ENCODE measurements at regions not wholly inside any gene's neighbourhood (a gene's known extent, or its start where the extent isn't known, plus 50 kb on each side); places are given as distances from the start of the nearest gene placed in this dataset.

DNA sequence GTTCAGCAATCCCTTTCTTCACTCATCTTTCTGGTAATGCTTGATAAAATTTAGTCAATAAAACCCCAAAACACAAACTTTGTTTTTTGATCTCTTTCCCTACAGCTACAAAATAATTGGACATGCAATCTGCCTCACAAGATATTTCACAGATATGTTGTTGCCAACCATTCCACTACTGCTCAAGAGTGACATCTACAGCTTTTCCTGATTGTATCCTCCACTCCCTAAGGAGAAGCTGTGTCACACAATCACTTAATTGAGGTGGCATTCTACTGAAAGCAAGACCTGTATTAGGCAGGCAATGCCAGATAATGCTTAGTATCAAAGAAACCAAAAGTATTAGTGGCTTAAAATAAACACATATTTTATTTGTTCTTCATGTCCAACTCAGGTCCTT lies 1646.2 kb upstream of the SPRY2 start:
- DNase-seq (ENCODE audit: low spot score), result no peak
- Histone ChIP-seq H3K4me3 (ENCODE audit: severe bottlenecking) (no peak overlapping the region), H3K27me3 (ENCODE audit: insufficient read depth, poor library complexity, severe bottlenecking) (no peaks in the 10 kb centered on the region), H3K4me1 (ENCODE audit: insufficient read depth, poor library complexity, severe bottlenecking) (no peaks in the 10 kb centered on the region), H3K9me3 (ENCODE audit: severe bottlenecking) (no peaks in the 10 kb centered on the region), H3K36me3 (ENCODE audit: low read depth) (no peaks in the 10 kb centered on the region), H3K27ac (ENCODE audit: poor library complexity, severe bottlenecking) (no peak overlapping the region)
- TF ChIP-seq, protein P1, sequence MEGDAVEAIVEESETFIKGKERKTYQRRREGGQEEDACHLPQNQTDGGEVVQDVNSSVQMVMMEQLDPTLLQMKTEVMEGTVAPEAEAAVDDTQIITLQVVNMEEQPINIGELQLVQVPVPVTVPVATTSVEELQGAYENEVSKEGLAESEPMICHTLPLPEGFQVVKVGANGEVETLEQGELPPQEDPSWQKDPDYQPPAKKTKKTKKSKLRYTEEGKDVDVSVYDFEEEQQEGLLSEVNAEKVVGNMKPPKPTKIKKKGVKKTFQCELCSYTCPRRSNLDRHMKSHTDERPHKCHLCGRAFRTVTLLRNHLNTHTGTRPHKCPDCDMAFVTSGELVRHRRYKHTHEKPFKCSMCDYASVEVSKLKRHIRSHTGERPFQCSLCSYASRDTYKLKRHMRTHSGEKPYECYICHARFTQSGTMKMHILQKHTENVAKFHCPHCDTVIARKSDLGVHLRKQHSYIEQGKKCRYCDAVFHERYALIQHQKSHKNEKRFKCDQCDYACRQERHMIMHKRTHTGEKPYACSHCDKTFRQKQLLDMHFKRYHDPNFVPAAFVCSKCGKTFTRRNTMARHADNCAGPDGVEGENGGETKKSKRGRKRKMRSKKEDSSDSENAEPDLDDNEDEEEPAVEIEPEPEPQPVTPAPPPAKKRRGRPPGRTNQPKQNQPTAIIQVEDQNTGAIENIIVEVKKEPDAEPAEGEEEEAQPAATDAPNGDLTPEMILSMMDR (IDR thresholded peaks at IDR 0.05; ENCODE audit: poor library complexity, severe bottlenecking), result no peak
- ATAC-seq (ENCODE audit: low read depth), result no peak

DNA sequence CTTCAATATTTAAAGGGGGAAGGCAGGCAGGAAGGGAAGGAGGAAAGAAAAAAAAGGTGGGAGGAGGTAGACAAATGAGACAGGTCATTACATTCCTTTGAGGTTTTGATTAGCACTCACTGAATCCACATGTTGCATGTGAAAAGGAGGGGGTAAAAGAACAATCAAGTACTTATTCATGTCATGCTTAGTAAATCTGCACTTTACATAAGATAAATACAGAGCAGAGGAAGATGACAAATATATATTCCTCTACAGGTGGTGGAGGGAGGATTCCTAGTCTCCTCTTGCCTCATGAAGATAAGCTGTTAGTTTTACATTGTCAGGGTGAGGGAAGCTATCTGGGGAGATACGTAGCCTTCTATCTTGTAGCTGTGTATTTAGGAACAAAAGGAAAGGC lies 1645.4 kb upstream of the SPRY2 start:
- ATAC-seq (ENCODE audit: low read depth), result no peak

DNA sequence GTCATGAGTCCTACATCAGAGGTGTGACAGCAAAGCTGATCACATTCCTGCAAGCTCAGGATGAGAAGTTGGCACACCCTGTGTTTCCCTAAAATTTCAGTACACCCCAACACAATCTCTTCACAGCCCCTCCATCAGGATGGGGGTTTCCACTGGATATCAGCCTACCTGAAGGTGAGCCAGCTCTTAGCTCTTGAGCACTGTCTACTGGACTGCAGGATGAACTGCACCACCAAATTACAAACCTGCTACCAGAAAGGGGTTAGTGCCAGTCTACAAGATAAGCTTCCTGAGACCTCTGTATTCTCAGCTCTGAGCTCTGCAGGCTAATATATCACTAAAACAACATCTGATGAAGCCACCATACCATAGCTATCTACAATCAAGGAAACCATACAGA lies 1616.2 kb upstream of the SPRY2 start:
- DNase-seq (ENCODE audit: low spot score) (no peak), ATAC-seq (ENCODE audit: low read depth) (no peak)
- H3K36me3 ChIP-seq (ENCODE audit: low read depth), result no peaks in the 10 kb centered on the region
- TF ChIP-seq, protein P1 (IDR thresholded peaks at IDR 0.05; ENCODE audit: poor library complexity, severe bottlenecking), result no peak
- no peak overlapping the region for H3K27ac ChIP-seq (ENCODE audit: poor library complexity, severe bottlenecking)
- H3K27me3 ChIP-seq (ENCODE audit: insufficient read depth, poor library complexity, severe bottlenecking), result no peaks in the 10 kb centered on the region
- H3K4me1 ChIP-seq (ENCODE audit: insufficient read depth, poor library complexity, severe bottlenecking), result no peaks in the 10 kb centered on the region
- no peak overlapping the region for H3K4me3 ChIP-seq (ENCODE audit: severe bottlenecking)
- H3K9me3 ChIP-seq (ENCODE audit: severe bottlenecking), result no peaks in the 10 kb centered on the region

More for the DNA sequence above, 1645.4 kb upstream of the SPRY2 start:
- TF ChIP-seq, protein P1 (IDR thresholded peaks at IDR 0.05; ENCODE audit: poor library complexity, severe bottlenecking), result no peak
- Histone ChIP-seq H3K27ac (ENCODE audit: poor library complexity, severe bottlenecking) (no peak overlapping the region), H3K27me3 (ENCODE audit: insufficient read depth, poor library complexity, severe bottlenecking) (no peaks in the 10 kb centered on the region), H3K4me3 (ENCODE audit: severe bottlenecking) (no peak overlapping the region), H3K36me3 (ENCODE audit: low read depth) (no peaks in the 10 kb centered on the region), H3K4me1 (ENCODE audit: insufficient read depth, poor library complexity, severe bottlenecking) (no peaks in the 10 kb centered on the region), H3K9me3 (ENCODE audit: severe bottlenecking) (no peaks in the 10 kb centered on the region)
- no peak for DNase-seq (ENCODE audit: low spot score)

DNA sequence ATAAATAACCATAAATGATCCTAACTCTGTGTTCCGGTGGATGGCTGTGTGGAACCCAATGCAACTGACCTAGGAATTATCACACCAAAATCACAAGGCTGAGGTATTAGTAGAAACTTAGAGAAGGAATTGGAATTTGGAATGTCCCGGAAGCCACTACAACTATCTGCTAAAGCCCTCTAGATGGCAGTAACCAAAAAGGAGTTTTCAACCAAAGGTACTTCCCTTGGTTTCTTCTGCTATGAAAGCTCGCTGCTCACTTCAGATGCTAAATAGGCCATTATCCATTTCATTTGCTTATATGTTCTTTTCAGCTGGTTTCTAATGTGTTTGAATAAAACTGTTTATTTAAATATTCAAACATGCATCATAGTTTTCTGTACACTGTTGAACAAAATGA lies 1589.1 kb upstream of the SPRY2 start:
- no peaks in the 10 kb centered on the region for H3K4me1 ChIP-seq (ENCODE audit: insufficient read depth, poor library complexity, severe bottlenecking)
- no peak overlapping the region for H3K27ac ChIP-seq (ENCODE audit: poor library complexity, severe bottlenecking)
- DNase-seq (ENCODE audit: low spot score) (no peak), ATAC-seq (ENCODE audit: low read depth) (peak; percentile 54; the same call in 1 of the 3 replicates)
- no peaks in the 10 kb centered on the region for H3K36me3 ChIP-seq (ENCODE audit: low read depth)
- no peaks in the 10 kb centered on the region for H3K27me3 ChIP-seq (ENCODE audit: insufficient read depth, poor library complexity, severe bottlenecking)
- H3K9me3 ChIP-seq (ENCODE audit: severe bottlenecking), result no peaks in the 10 kb centered on the region
- H3K4me3 ChIP-seq (ENCODE audit: severe bottlenecking), result no peak overlapping the region
- TF ChIP-seq, protein P1 (IDR thresholded peaks at IDR 0.05; ENCODE audit: poor library complexity, severe bottlenecking), result peak; percentile 63

DNA sequence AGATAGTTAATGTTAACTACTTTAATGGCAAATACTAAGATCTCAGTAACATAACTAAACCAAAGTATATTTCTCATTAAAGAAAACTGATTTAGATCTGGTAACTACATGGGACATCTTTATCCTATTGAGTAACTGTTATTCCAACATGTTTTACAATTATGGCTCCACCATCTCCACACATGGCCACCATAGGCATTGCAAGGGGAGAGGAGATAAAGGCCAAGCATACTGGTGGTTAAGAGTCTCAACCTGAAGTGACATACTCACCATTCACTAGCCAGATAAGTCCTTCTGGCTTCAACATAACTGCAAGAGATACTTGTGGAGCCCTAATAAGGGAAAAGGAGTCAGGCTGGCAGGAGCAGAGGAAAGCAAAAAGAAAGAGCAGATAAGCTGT lies 1586.4 kb upstream of the SPRY2 start:
- DNase-seq (ENCODE audit: low spot score), result no peak
- H3K4me1 ChIP-seq (ENCODE audit: insufficient read depth, poor library complexity, severe bottlenecking), result no peaks in the 10 kb centered on the region
- ATAC-seq (ENCODE audit: low read depth), result peak; percentile 49; the same call in 1 of the 3 replicates

More for the DNA sequence above, 1586.4 kb upstream of the SPRY2 start:
- Histone ChIP-seq H3K4me3 (ENCODE audit: severe bottlenecking) (no peak overlapping the region), H3K27ac (ENCODE audit: poor library complexity, severe bottlenecking) (no peak overlapping the region), H3K27me3 (ENCODE audit: insufficient read depth, poor library complexity, severe bottlenecking) (no peaks in the 10 kb centered on the region), H3K9me3 (ENCODE audit: severe bottlenecking) (no peaks in the 10 kb centered on the region), H3K36me3 (ENCODE audit: low read depth) (no peaks in the 10 kb centered on the region)
- TF ChIP-seq, protein P1 (IDR thresholded peaks at IDR 0.05; ENCODE audit: poor library complexity, severe bottlenecking), result peak; percentile 22
